Prostate gland (tissue), 2 donors: ENCODE measurements at regions not wholly inside any gene's neighbourhood (a gene's known extent, or its start where the extent isn't known, plus 50 kb on each side); places are given as distances from the start of the nearest gene placed in this dataset.

Experiments used
- CTCF ChIP-seq, 4 experiments: fragments of 200-600 bp in 2 of 4; fragments of 450-650 bp in 2 of 4; sonication (generic) in 2 of 4; IDR thresholded peaks; 1 replicate in 3 of 4; 2 replicates in 1 of 4; pipeline ENCODE4 v1.5.1; 2016 to 2019; ENCODE audit warnings: antibody characterized with exemption in 4 of 4, mild to moderate bottlenecking in 2 of 4, moderate library complexity in 2 of 4
- POLR2A ChIP-seq: fragments of 450-650 bp; IDR thresholded peaks from one replicate; pipeline ENCODE4 v1.6.1; 2016; ENCODE audit warnings: antibody characterized with exemption, mild to moderate bottlenecking
- POLR2AphosphoS5 ChIP-seq: sonication (generic); formaldehyde crosslinking; IDR thresholded peaks from one replicate; pipeline ENCODE4 v1.6.1; 2017; ENCODE audit warnings: antibody characterized with exemption

GRCh38 chr1:31517301-31517700, 59.0 kb upstream of the TINAGL1 start:
- TF ChIP-seq CTCF (IDR thresholded peaks at IDR 0.05) = no peak
- TF ChIP-seq POLR2A = no peak
- no peak for TF ChIP-seq POLR2AphosphoS5
